Fibroblast of pulmonary artery (primary cell): ENCODE measurements at regions not wholly inside any gene's neighbourhood (a gene's known extent, or its start where the extent isn't known, plus 50 kb on each side); places are given as distances from the start of the nearest gene placed in this dataset.
"Not testable (repeated sequence)": the region's sequence is repeated elsewhere in the genome, so short reads cannot be mapped to it uniquely, and the experiment has no call there.

Experiments
- DNase-seq: peaks from one replicate; pipeline ENCODE4 v3.0.0-alpha.2; 2010; ENCODE audit warnings: low read depth
- H3K4me3 ChIP-seq: replicated peaks from 2 replicates; pipeline ENCODE4 v1.5.1; 2011; ENCODE audit warnings: low read depth, mild to moderate bottlenecking, control low read depth, low read length, moderate library complexity
- TF ChIP-seq, protein P1 (sequence below): IDR thresholded peaks from 2 replicates; pipeline ENCODE4 v1.5.1; 2011; ENCODE audit warnings: mild to moderate bottlenecking, control low read depth, low read length, inconsistent platforms; ENCODE audit errors: missing control alignments

DNA sequence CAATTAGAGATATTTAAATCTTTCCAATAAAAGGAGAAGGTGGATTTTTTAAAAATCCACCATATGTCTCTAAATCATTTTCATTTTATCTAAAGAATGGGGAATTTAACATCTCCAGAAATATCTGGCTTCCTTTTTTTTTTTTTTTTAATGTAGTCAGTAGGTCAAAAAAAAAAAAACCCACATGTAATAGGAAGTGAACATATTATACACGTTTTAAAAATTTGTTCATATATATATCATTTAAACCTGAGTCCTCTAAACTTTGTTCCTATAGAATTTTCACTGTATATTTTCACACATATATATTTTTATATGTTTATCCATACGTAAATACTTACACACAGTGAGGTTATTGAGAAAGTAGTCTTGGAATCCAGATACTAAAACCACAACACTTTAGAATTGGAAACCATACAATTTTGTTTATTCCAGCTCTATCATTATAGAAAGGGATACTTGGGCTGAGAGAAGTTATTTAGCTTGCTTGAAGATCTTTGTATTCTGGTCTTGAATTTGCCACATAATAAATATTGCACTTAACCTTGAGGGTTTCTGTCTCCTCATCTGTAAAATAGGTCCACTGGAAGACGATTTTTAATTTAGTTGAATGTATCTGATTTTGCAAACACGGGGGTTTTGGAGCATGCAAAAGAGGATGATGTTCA lies 62.1 kb upstream of the ZNF217 start:
- TF ChIP-seq, protein P1, sequence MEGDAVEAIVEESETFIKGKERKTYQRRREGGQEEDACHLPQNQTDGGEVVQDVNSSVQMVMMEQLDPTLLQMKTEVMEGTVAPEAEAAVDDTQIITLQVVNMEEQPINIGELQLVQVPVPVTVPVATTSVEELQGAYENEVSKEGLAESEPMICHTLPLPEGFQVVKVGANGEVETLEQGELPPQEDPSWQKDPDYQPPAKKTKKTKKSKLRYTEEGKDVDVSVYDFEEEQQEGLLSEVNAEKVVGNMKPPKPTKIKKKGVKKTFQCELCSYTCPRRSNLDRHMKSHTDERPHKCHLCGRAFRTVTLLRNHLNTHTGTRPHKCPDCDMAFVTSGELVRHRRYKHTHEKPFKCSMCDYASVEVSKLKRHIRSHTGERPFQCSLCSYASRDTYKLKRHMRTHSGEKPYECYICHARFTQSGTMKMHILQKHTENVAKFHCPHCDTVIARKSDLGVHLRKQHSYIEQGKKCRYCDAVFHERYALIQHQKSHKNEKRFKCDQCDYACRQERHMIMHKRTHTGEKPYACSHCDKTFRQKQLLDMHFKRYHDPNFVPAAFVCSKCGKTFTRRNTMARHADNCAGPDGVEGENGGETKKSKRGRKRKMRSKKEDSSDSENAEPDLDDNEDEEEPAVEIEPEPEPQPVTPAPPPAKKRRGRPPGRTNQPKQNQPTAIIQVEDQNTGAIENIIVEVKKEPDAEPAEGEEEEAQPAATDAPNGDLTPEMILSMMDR, result no peak
- no peak overlapping the region for H3K4me3 ChIP-seq
- DNase-seq, result no peak

DNA sequence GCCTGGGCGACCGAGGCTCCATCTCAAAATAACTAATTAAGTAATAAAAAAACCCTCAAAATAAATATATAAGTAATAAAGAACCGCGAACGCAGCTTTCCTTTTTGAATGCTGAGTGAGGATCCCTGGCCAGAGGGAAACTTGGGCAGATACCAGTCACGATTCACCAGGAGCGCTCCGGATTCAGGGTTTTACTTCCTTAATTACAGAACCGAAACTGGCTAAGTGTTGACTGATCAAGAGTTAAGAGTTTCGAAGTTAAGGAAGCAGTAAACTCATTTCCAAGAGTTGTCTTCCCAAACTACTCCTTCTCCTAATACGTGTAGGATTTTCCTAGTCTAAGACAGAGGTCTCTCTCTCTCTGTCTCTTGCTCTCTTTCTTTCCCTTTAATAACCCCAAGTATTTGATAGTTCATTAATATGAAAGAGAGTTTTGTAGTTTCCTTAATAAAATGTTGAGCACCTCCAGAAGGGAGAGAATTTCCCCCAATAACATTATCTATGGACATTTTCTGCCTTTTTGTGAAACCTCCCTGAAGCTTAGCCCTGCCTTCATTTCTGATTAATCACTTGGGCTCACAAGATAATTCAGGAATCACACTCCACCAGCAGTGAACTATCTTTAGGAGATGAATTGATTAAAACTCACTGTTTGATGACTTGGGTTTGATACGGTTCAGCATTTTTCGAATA lies 61.4 kb upstream of the ZNF217 start:
- DNase-seq, result no peak
- H3K4me3 ChIP-seq, result no peak overlapping the region
- TF ChIP-seq, protein P1, result no peak

DNA sequence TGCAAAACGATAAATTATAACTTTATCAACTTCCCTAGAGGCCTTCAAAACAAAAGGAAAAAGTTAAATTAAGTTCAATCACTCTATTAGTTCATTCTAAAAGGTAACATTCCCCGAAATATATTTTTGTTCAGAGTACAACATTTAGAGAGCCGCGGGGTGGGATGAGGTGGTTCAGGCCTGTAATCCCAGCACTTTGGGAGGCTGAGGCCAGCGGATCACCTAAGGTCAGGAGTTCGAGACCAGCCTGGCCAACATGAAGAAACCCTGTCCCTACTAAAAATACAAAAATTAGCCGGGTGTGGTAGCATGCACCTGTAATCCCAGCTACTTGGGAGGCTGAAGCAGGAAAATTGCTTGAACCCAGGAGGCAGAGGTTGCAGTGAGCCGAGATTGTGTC lies 60.9 kb upstream of the ZNF217 start:
- H3K4me3 ChIP-seq, DNase-seq: not testable (repeated sequence)

DNA sequence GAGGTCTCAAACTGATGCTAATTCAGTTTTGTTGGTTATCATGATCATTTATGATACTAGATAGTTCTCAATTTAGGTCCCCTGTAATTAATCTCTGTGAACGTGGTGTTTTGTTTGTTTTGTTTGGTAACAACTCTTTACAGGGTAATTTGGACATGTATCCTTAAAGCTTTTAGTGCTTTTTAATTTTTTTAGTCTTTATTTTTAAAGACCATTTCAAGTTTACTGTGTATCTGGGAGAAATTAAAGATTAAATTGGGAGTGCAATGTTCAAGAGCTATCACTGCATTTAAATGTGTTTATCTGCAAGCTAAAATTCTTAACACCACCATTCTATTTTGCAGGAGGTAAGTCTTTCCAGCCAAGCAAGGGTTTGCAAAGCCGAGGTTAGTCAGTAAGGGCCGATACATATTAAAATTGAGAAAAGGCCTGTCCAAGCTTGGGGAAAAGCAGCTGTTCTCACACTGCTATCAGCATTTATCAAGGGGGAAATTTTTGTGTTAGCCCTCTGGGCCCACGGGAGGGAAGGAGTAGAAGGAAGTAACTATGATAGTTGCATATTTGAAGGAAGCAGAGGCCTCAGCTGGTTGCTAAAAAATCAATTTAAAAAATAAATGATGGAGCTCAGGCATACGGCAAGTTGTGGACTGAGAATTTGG lies 59.3 kb upstream of the ZNF217 start:
- TF ChIP-seq, protein P1, result no peak
- no peak for DNase-seq
- no peak overlapping the region for H3K4me3 ChIP-seq

DNA sequence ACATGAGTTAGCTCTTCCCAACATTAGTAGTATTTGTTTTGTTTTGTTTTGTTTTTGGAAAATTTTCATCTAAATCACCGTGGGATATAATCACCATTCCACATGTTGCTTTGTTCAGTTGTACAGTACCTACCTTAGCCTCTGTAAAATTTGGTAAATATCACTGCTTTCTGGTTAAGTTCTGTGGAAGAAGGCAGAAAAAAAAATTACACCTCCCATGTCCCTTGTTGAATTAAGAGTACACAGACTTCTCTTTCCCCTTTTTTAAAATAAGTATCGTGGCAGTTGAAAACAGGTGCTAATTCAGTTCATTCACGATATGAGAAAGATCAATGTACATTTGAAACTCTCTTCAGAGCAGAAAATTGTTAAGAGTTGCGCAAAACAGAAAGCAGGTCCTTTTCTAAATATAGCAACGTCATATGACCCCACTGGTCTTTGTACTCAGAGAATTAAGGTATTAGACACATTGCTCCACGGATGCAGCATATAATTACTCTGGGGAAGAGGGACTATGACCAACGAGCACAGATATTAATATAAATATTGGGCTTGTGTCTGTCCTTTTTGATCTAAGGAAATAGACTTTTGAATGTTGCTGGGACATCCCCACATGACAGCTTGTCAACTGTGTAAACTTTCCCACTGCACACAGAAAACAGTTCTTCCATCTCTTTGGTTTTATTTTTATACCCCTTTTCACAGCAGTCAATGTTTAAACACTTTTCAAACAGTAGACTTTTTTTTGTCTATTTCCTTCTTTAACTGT lies 58.6 kb upstream of the ZNF217 start:
- H3K4me3 ChIP-seq, result no peak overlapping the region
- DNase-seq, result no peak

DNA sequence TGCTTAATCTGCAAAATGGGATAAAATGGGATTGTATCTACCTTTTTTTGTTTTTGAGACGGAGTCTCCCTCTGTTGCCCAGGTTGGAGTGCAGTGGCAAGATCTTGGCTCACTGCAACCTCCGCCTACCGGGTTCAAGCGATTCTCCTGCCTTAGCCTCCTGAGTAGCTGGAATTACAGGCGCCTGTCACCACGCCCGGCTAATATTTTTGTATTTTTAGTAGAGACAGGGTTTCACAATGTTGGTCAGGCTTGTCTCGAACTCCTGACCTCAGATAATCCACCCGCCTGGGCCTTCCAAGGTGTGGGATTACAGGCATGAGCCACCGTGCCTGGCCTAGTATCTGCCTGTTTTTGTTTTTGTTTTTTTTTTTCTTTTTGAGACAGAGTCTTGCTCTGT lies 55.9 kb upstream of the ZNF217 start:
- DNase-seq, H3K4me3 ChIP-seq: not testable (repeated sequence)

More for the DNA sequence above, 58.6 kb upstream of the ZNF217 start:
- TF ChIP-seq, protein P1, result no peak

DNA sequence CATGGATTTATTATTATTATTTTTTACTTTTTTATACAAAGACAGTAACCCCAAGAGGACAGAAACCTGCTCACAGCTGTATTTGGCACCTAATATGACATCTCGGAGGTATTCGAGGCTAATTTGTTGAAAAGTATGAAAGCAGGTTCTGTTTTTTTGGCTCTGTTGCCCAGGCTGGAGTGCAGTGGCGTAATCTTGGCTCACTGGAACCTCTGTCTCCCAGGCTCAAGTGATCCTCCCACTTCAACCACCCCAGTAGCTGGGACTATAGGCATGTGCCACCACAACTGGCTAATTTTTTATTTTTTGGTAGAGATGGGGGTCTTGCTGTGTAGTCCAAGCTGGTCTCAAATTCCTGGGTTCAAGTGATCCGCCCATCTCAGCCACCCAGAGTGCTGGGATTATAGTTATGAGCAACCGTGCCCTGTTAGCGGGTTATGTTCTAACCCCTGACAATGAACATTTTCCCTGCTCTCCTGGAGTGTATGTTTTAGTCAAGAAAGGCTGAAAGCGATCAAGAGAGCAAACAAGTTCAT lies 53.7 kb upstream of the ZNF217 start:
- DNase-seq, result no peak
- TF ChIP-seq, protein P1, result no peak

More for the DNA sequence above, 53.7 kb upstream of the ZNF217 start:
- H3K4me3 ChIP-seq, result no peak overlapping the region
